Common myeloid progenitor, CD34-positive (primary cell): ENCODE measurements at regions not wholly inside any gene's neighbourhood (a gene's known extent, or its start where the extent isn't known, plus 50 kb on each side); places are given as distances from the start of the nearest gene placed in this dataset.
"Not testable (repeated sequence)": the region's sequence is repeated elsewhere in the genome, so short reads cannot be mapped to it uniquely, and the experiment has no call there.

Experiments
- CTCF ChIA-PET: fragments of 350-600 bp; sonication (Branson Sonifier 250); formaldehyde crosslinking; loops from one replicate; lab custom pipeline; 2021; ENCODE audit warnings: antibody characterized with exemption; lab: Charles Lee
- POLR2A ChIA-PET: fragments of 350-600 bp; sonication (Branson Sonifier 250); formaldehyde crosslinking; loops from one replicate; lab custom pipeline; 2021; ENCODE audit warnings: antibody characterized with exemption; lab: Charles Lee
- DNase-seq, 3 donors: peaks; one replicate each; pipeline versions ENCODE4 v3.0.0 to v3.0.0-alpha.2; 2013
- H3K27ac ChIP-seq, 2 experiments: 1 replicate in 1 of 2; 2 replicates in 1 of 2; pipeline ENCODE4 v1.7.0; 2013; ENCODE audit warnings: inconsistent platforms in 2 of 2, low read length in 2 of 2, mild to moderate bottlenecking in 2 of 2, low read depth in 1 of 2, moderate library complexity in 1 of 2; ENCODE audit not compliant: severe bottlenecking in 2 of 2, insufficient read depth in 1 of 2, poor library complexity in 1 of 2
- H3K27me3 ChIP-seq, 5 experiments: replicated peaks in 2 of 5; 1 replicate in 3 of 5; 2 replicates in 2 of 5; pipeline versions ENCODE4 v1.6.1 to v1.7.0; 2013; ENCODE audit warnings: low read length in 4 of 5, mild to moderate bottlenecking in 2 of 5, moderate library complexity in 2 of 5, inconsistent platforms in 1 of 5; ENCODE audit not compliant: insufficient read depth in 5 of 5, control insufficient read depth in 4 of 5
- H3K36me3 ChIP-seq, 4 experiments: 1 replicate in 2 of 4; 2 replicates in 2 of 4; pipeline versions ENCODE4 v1.6.1 to v1.7.0; 2013; ENCODE audit warnings: low read length in 3 of 4, control low read depth in 1 of 4, mild to moderate bottlenecking in 1 of 4; ENCODE audit not compliant: control insufficient read depth in 4 of 4, insufficient read depth in 4 of 4
- H3K4me1 ChIP-seq, 4 experiments: 1 replicate in 3 of 4; 2 replicates in 1 of 4; pipeline versions ENCODE4 v1.6.1 to v1.7.1; 2013; ENCODE audit warnings: low read length in 3 of 4, mild to moderate bottlenecking in 3 of 4, control low read depth in 1 of 4, inconsistent platforms in 1 of 4, moderate library complexity in 1 of 4; ENCODE audit not compliant: control insufficient read depth in 4 of 4, insufficient read depth in 4 of 4; ENCODE audit errors: control extremely low read depth in 1 of 4
- H3K4me3 ChIP-seq, 7 experiments: 1 replicate in 4 of 7; 2 replicates in 3 of 7; pipeline versions ENCODE4 v1.5.1 to v1.7.0; 2013; ENCODE audit warnings: mild to moderate bottlenecking in 7 of 7, low read length in 6 of 7, moderate library complexity in 6 of 7, inconsistent platforms in 2 of 7, low read depth in 2 of 7, control low read depth in 1 of 7; ENCODE audit not compliant: insufficient read depth in 4 of 7, control insufficient read depth in 1 of 7; ENCODE audit errors: extremely low read depth in 1 of 7
- H3K9me3 ChIP-seq, 5 experiments: 1 replicate in 4 of 5; 2 replicates in 1 of 5; pipeline versions ENCODE4 v1.6.1 to v1.7.1; 2013; ENCODE audit warnings: low read length in 4 of 5, mild to moderate bottlenecking in 2 of 5, inconsistent platforms in 1 of 5, low read depth in 1 of 5, moderate library complexity in 1 of 5; ENCODE audit not compliant: control insufficient read depth in 4 of 5, insufficient read depth in 2 of 5; ENCODE audit errors: control extremely low read depth in 1 of 5
- WGBS: methylation state at CpG from one replicate; pipeline ENCODE4 v1.1.5; 2013; ENCODE audit not compliant: insufficient coverage; 5-methylcytosine and 5-hydroxymethylcytosine counted together

GRCh38 chr10:10067644-10068043 is 950.0 kb upstream of the CELF2 start:
- Histone ChIP-seq H3K27ac (no peak overlapping the region), H3K4me3 (no peak overlapping the region), H3K4me1 (no peaks in the 10 kb centered on the region), H3K9me3 (no peaks in the 10 kb centered on the region), H3K36me3 (no peaks in the 10 kb centered on the region), H3K27me3 (no peaks in the 10 kb centered on the region)
- POLR2A ChIA-PET, result no interaction called here
- CTCF ChIA-PET, result no interaction called here
- no peak for DNase-seq

- H3K4me3 ChIP-seq, H3K27ac ChIP-seq, H3K27me3 ChIP-seq, H3K36me3 ChIP-seq, H3K9me3 ChIP-seq, DNase-seq, CTCF ChIA-PET, H3K4me1 ChIP-seq, POLR2A ChIA-PET: not testable (repeated sequence)
- 100% methylated on average over 9 of the region's 9 CpGs for WGBS
Observed at GRCh38 chr10:10074847-10075246, 942.8 kb upstream of the CELF2 start.

- Histone ChIP-seq H3K27me3 (no peaks in the 10 kb centered on the region), H3K27ac (no peak overlapping the region), H3K4me3 (no peak overlapping the region), H3K9me3 (no peaks in the 10 kb centered on the region), H3K36me3 (no peaks in the 10 kb centered on the region), H3K4me1 (no peaks in the 10 kb centered on the region)
- CTCF ChIA-PET, result no interaction called here
- POLR2A ChIA-PET, result no interaction called here
- WGBS, result 82% methylated on average over 3 of the region's 4 CpGs
- DNase-seq, result no peak
Observed at GRCh38 chr10:10078446-10078845, 939.2 kb upstream of the CELF2 start.

GRCh38 chr10:10092581-10092980 is 925.1 kb upstream of the CELF2 start:
- Histone ChIP-seq H3K36me3 (no peaks in the 10 kb centered on the region), H3K4me1 (no peaks in the 10 kb centered on the region), H3K4me3 (no peak overlapping the region), H3K27ac (no peak overlapping the region), H3K27me3 (no peaks in the 10 kb centered on the region), H3K9me3 (no peaks in the 10 kb centered on the region)
- ChIA-PET CTCF (no interaction called here), POLR2A (no interaction called here)
- no peak for DNase-seq
- WGBS, result 92% methylated on average over 6 of the region's 6 CpGs

- Histone ChIP-seq H3K36me3 (no peaks in the 10 kb centered on the region), H3K4me3 (no peak overlapping the region), H3K27ac (no peak overlapping the region), H3K9me3 (no peaks in the 10 kb centered on the region), H3K4me1 (no peaks in the 10 kb centered on the region), H3K27me3 (no peaks in the 10 kb centered on the region)
- WGBS, result 93% methylated on average over 3 of the region's 3 CpGs
- ChIA-PET POLR2A (no interaction called here), CTCF (no interaction called here)
- DNase-seq, result no peak
Observed at GRCh38 chr10:10093021-10093420, 924.7 kb upstream of the CELF2 start.

GRCh38 chr10:10094691-10095090 is 923.0 kb upstream of the CELF2 start:
- Histone ChIP-seq H3K4me3 (no peak overlapping the region), H3K4me1 (no peaks in the 10 kb centered on the region), H3K27me3 (no peaks in the 10 kb centered on the region), H3K27ac (no peak overlapping the region), H3K9me3 (no peaks in the 10 kb centered on the region), H3K36me3 (no peaks in the 10 kb centered on the region)
- CTCF ChIA-PET, result no interaction called here
- DNase-seq, result no peak
- WGBS, result 95% methylated on average over 4 of the region's 5 CpGs
- POLR2A ChIA-PET, result no interaction called here

GRCh38 chr10:10096296-10096695 is 921.4 kb upstream of the CELF2 start:
- Histone ChIP-seq H3K27me3 (no peaks in the 10 kb centered on the region), H3K27ac (no peak overlapping the region), H3K4me3 (no peak overlapping the region), H3K4me1 (no peaks in the 10 kb centered on the region), H3K9me3 (peaks cover 0 to 4% (median 0%) of the 10 kb centered on the region in 5 experiments), H3K36me3 (no peaks in the 10 kb centered on the region)
- ChIA-PET POLR2A (no interaction called here), CTCF (no interaction called here)
- no peak for DNase-seq
